Keratinocyte (primary cell): ENCODE measurements at regions not wholly inside any gene's neighbourhood (a gene's known extent, or its start where the extent isn't known, plus 50 kb on each side); places are given as distances from the start of the nearest gene placed in this dataset.

Experiments used
- DNase-seq: peaks from one replicate; pipeline ENCODE4 v3.0.0-alpha.2; 2011; ENCODE audit warnings: low read depth, missing footprints, low spot score
- FAIRE-seq: peaks from 2 replicates; lab custom pipeline; 2011; peaks lifted over from hg19 to GRCh38; lab: Jason Lieb, UNC
- H2AFZ ChIP-seq: 2 replicates; pipeline ENCODE4 v1.6.0; 2012; ENCODE audit warnings: low read length, control low read depth, inconsistent platforms; ENCODE audit not compliant: control insufficient read depth
- H3K27ac ChIP-seq: 2 replicates; pipeline ENCODE4 v1.5.1; 2011; ENCODE audit warnings: low read length; ENCODE audit not compliant: control insufficient read depth, insufficient read depth
- H3K27me3 ChIP-seq: 3 replicates; pipeline ENCODE4 v1.6.0; 2011; ENCODE audit warnings: low read length; ENCODE audit not compliant: control insufficient read depth, insufficient read depth; ENCODE audit errors: extremely low read depth
- H3K36me3 ChIP-seq, 2 experiments: 2 replicates in 1 of 2; 3 replicates in 1 of 2; pipeline ENCODE4 v1.5.1; 2011; ENCODE audit warnings: low read length in 2 of 2, mild to moderate bottlenecking in 1 of 2; ENCODE audit not compliant: control insufficient read depth in 2 of 2, insufficient read depth in 2 of 2; ENCODE audit errors: extremely low read depth in 1 of 2
- H3K4me1 ChIP-seq: 3 replicates; pipeline ENCODE4 v1.5.1; 2011; ENCODE audit warnings: low read length; ENCODE audit not compliant: control insufficient read depth, insufficient read depth; ENCODE audit errors: extremely low read depth
- H3K4me2 ChIP-seq: 3 replicates; pipeline ENCODE4 v1.6.0; 2011; ENCODE audit warnings: low read depth, low read length; ENCODE audit not compliant: control insufficient read depth, insufficient read depth; ENCODE audit errors: extremely low read depth
- H3K4me3 ChIP-seq, 3 experiments: fragments of 200-600 bp in 1 of 3; sonication (generic) in 1 of 3; 2 replicates in 2 of 3; 3 replicates in 1 of 3; pipeline ENCODE4 v1.5.1; 2011 to 2016; ENCODE audit warnings: low read length in 3 of 3, mild to moderate bottlenecking in 3 of 3, control low read depth in 2 of 3, inconsistent platforms in 1 of 3, low read depth in 1 of 3, mixed read lengths in 1 of 3, mixed run types in 1 of 3, moderate library complexity in 1 of 3; ENCODE audit not compliant: control insufficient read depth in 2 of 3, insufficient read depth in 2 of 3; ENCODE audit errors: extremely low read depth in 1 of 3
- H3K79me2 ChIP-seq: 2 replicates; pipeline ENCODE4 v1.6.0; 2012; ENCODE audit warnings: low read length; ENCODE audit not compliant: control insufficient read depth, insufficient read depth
- H3K9ac ChIP-seq: 3 replicates; pipeline ENCODE4 v1.6.0; 2011; ENCODE audit warnings: low read length; ENCODE audit not compliant: control insufficient read depth, insufficient read depth; ENCODE audit errors: extremely low read depth
- H3K9me1 ChIP-seq: 3 replicates; pipeline ENCODE4 v1.6.0; 2011; ENCODE audit warnings: low read length; ENCODE audit not compliant: control insufficient read depth, insufficient read depth; ENCODE audit errors: extremely low read depth
- H3K9me3 ChIP-seq: 2 replicates; pipeline ENCODE4 v1.5.1; 2012; ENCODE audit warnings: low read depth, low read length; ENCODE audit not compliant: control insufficient read depth
- H4K20me1 ChIP-seq: 3 replicates; pipeline ENCODE4 v1.6.0; 2011; ENCODE audit warnings: low read length; ENCODE audit not compliant: control insufficient read depth, insufficient read depth; ENCODE audit errors: extremely low read depth
- EZH2 ChIP-seq: IDR thresholded peaks from one replicate; pipeline ENCODE4 v1.6.1; 2012; ENCODE audit warnings: inconsistent platforms, mild to moderate bottlenecking, low read length, moderate library complexity
- dilution Hi-C: fragments of 300-500 bp; cut with MboI; formaldehyde crosslinking; loops from one replicate; pipeline ENCODE4 v1.7.0; 2020; ENCODE audit warnings: low sequenced_read_pairs; ENCODE audit not compliant: extremely low pct_ligation_motif_present
- TF ChIP-seq, protein P1 (sequence below), 3 experiments: IDR thresholded peaks in 1 of 3; conservative IDR thresholded peaks in 1 of 3; optimal IDR thresholded peaks in 1 of 3; 2 replicates in 2 of 3; 3 replicates in 1 of 3; pipeline versions ENCODE3 to v1.5.1; 2011; ENCODE audit warnings: low read length in 3 of 3, mild to moderate bottlenecking in 3 of 3, moderate library complexity in 2 of 3, control low read depth in 1 of 3, inconsistent platforms in 1 of 3; ENCODE audit not compliant: insufficient read depth in 2 of 3; ENCODE audit errors: extremely low read depth in 1 of 3

DNA sequence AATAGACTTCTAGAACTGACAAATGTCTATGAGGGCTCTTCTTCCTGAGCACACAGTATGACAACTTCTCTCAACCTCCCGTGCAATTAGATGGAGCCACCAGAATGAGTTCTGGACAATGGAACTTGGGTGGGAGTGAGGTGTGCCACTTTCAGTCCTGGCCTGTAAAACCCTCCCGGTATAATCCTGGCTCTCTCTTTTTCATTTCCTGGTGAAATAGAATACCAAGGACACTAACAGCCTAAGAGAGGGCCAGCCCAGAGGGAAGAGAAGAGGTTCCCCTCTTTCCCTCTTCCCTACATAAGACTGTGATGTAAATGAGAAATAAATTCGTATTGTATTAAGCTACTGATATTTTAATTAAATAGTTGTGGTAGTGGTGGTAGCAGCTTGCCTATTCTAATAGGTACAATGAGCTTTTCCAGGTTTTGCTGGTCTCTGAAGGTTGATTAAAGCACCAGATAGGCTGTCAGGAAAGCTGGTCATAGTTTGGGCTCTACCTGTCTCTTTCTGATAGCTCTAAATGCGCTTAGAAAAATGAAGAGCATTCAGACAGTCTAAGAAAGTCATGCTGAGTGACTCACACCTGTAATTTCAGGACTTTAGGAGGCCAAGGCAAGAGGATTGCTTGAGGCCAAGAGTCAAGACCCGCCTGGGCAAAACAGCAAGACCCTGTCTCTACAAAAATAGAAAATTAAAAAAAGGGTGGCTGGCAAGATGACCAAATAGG lies 108.6 kb upstream of the ZNF644 start:
- dilution Hi-C loops: no loop called here
- H3K36me3 ChIP-seq: no peaks in the 10 kb centered on the region
- FAIRE-seq (no peak), DNase-seq (no peak)
- no peaks in the 10 kb centered on the region for H4K20me1 ChIP-seq
- TF ChIP-seq, protein P1, sequence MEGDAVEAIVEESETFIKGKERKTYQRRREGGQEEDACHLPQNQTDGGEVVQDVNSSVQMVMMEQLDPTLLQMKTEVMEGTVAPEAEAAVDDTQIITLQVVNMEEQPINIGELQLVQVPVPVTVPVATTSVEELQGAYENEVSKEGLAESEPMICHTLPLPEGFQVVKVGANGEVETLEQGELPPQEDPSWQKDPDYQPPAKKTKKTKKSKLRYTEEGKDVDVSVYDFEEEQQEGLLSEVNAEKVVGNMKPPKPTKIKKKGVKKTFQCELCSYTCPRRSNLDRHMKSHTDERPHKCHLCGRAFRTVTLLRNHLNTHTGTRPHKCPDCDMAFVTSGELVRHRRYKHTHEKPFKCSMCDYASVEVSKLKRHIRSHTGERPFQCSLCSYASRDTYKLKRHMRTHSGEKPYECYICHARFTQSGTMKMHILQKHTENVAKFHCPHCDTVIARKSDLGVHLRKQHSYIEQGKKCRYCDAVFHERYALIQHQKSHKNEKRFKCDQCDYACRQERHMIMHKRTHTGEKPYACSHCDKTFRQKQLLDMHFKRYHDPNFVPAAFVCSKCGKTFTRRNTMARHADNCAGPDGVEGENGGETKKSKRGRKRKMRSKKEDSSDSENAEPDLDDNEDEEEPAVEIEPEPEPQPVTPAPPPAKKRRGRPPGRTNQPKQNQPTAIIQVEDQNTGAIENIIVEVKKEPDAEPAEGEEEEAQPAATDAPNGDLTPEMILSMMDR (optimal IDR thresholded peaks at IDR 0.05 in 1 of 3, IDR thresholded peaks at IDR 0.05 in 1 of 3, conservative IDR thresholded peaks at IDR 0.05 in 1 of 3; ENCODE audit: extremely low read depth in 1 of 3, insufficient read depth in 2 of 3, low read length in 3 of 3): no peak
- no peak for TF ChIP-seq EZH2
- no peak overlapping the region for H3K27ac ChIP-seq
- no peaks in the 10 kb centered on the region for H3K9me3 ChIP-seq
- H3K4me2 ChIP-seq: no peak overlapping the region
- no peaks in the 10 kb centered on the region for H3K9me1 ChIP-seq
- H3K9ac ChIP-seq: no peak overlapping the region
- H3K27me3 ChIP-seq: no peaks in the 10 kb centered on the region
- H3K4me1 ChIP-seq: no peaks in the 10 kb centered on the region
- H3K4me3 ChIP-seq: no peak overlapping the region
- H3K79me2 ChIP-seq: no peaks in the 10 kb centered on the region
- H2AFZ ChIP-seq: no peak overlapping the region

GRCh38 chr1:91129458-91129857 lies 107.6 kb upstream of the ZNF644 start:
- TF ChIP-seq, protein P1 (optimal IDR thresholded peaks at IDR 0.05 in 1 of 3, IDR thresholded peaks at IDR 0.05 in 1 of 3, conservative IDR thresholded peaks at IDR 0.05 in 1 of 3; ENCODE audit: extremely low read depth in 1 of 3, insufficient read depth in 2 of 3, low read length in 3 of 3): no peak
- TF ChIP-seq EZH2: no peak
- H3K9ac ChIP-seq: no peak overlapping the region
- H3K27ac ChIP-seq: no peak overlapping the region
- H3K36me3 ChIP-seq: no peaks in the 10 kb centered on the region
- FAIRE-seq: no peak
- no peaks in the 10 kb centered on the region for H3K27me3 ChIP-seq
- dilution Hi-C loops: no loop called here
- H3K4me2 ChIP-seq: no peak overlapping the region
- no peak overlapping the region for H3K4me3 ChIP-seq
- DNase-seq: no peak
- H3K79me2 ChIP-seq: no peaks in the 10 kb centered on the region
- no peaks in the 10 kb centered on the region for H3K9me3 ChIP-seq
- H4K20me1 ChIP-seq: no peaks in the 10 kb centered on the region
- H2AFZ ChIP-seq: no peak overlapping the region
- no peaks in the 10 kb centered on the region for H3K4me1 ChIP-seq
- no peaks in the 10 kb centered on the region for H3K9me1 ChIP-seq
